Astrocyte (in vitro differentiated cells and primary cell): ENCODE measurements at regions not wholly inside any gene's neighbourhood (a gene's known extent, or its start where the extent isn't known, plus 50 kb on each side); places are given as distances from the start of the nearest gene placed in this dataset.

Experiments used
- EZH2 ChIP-seq: IDR thresholded peaks from 2 replicates; pipeline ENCODE4 v1.6.1; 2012; ENCODE audit warnings: mild to moderate bottlenecking, low read length, inconsistent platforms; ENCODE audit not compliant: insufficient read depth
- TF ChIP-seq, protein P1 (sequence below): IDR thresholded peaks from 2 replicates; pipeline ENCODE4 v1.5.1; 2011; ENCODE audit warnings: low read depth, mild to moderate bottlenecking, inconsistent platforms, low read length, moderate library complexity; ENCODE audit not compliant: insufficient read depth

DNA sequence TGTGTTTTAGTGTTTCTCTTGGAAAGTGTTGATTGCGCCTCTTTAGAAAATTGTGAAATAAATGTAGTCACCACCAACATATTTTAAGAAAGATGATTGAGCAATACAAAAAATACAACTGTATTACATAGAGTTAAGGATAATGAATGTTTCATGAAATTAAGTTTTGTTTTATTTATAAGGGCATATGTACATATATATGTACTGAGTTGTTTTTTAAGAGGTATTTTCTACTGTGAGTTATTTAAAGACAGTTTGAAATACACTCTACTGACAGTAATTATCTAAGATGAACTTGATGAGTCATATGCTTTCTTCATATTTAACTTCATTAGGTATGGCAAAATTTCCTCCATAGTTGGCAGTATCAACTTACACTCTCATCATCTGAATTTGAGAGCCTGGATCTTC is 411.7 kb downstream of the HS3ST3B1 start:
- TF ChIP-seq, protein P1, sequence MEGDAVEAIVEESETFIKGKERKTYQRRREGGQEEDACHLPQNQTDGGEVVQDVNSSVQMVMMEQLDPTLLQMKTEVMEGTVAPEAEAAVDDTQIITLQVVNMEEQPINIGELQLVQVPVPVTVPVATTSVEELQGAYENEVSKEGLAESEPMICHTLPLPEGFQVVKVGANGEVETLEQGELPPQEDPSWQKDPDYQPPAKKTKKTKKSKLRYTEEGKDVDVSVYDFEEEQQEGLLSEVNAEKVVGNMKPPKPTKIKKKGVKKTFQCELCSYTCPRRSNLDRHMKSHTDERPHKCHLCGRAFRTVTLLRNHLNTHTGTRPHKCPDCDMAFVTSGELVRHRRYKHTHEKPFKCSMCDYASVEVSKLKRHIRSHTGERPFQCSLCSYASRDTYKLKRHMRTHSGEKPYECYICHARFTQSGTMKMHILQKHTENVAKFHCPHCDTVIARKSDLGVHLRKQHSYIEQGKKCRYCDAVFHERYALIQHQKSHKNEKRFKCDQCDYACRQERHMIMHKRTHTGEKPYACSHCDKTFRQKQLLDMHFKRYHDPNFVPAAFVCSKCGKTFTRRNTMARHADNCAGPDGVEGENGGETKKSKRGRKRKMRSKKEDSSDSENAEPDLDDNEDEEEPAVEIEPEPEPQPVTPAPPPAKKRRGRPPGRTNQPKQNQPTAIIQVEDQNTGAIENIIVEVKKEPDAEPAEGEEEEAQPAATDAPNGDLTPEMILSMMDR: no peak
- TF ChIP-seq EZH2: no peak
